OCI-LY1 (cell line): ENCODE measurements at regions not wholly inside any gene's neighbourhood (a gene's known extent, or its start where the extent isn't known, plus 50 kb on each side); places are given as distances from the start of the nearest gene placed in this dataset.

Experiments
- EZH2 ChIP-seq: fragments of 200-600 bp; sonication (generic), shearing (Covaris generic); IDR thresholded peaks from 2 replicates; pipeline ENCODE4 v1.8.0; 2017; ENCODE audit warnings: borderline replicate concordance, mixed run types, mild to moderate bottlenecking, antibody characterized with exemption, low read length, moderate library complexity, mixed read lengths
- TF ChIP-seq, protein P1 (sequence below): fragments of 200-600 bp; sonication (generic), shearing (Covaris generic); IDR thresholded peaks from 2 replicates; pipeline ENCODE4 v1.5.1; 2017; ENCODE audit warnings: mild to moderate bottlenecking, antibody characterized with exemption, low read length, moderate library complexity, mixed read lengths

DNA sequence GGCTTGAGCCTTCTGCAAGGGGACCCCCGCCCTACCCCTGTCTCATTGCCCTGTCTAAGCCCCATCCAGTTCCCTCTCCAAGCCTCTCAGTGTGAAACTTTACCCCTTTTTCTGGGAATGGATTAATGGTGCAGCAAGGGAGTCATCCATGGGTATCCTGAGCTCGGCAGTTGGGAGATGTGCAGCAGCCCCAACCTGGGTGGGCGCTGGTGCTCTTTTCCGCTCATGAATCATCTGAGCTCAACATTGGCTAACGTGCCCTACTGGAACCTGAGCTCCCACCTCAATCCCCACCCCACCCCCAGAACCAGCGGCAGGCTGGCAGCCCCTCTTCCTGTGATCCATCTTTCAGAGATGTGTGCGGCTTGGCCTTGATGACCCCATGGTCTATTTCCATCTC, 130.3 kb upstream of the MSX1 start:
- TF ChIP-seq, protein P1, sequence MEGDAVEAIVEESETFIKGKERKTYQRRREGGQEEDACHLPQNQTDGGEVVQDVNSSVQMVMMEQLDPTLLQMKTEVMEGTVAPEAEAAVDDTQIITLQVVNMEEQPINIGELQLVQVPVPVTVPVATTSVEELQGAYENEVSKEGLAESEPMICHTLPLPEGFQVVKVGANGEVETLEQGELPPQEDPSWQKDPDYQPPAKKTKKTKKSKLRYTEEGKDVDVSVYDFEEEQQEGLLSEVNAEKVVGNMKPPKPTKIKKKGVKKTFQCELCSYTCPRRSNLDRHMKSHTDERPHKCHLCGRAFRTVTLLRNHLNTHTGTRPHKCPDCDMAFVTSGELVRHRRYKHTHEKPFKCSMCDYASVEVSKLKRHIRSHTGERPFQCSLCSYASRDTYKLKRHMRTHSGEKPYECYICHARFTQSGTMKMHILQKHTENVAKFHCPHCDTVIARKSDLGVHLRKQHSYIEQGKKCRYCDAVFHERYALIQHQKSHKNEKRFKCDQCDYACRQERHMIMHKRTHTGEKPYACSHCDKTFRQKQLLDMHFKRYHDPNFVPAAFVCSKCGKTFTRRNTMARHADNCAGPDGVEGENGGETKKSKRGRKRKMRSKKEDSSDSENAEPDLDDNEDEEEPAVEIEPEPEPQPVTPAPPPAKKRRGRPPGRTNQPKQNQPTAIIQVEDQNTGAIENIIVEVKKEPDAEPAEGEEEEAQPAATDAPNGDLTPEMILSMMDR, result no peak
- TF ChIP-seq EZH2, result no peak
